Transverse colon (tissue), 4 donors: ENCODE measurements at regions not wholly inside any gene's neighbourhood (a gene's known extent, or its start where the extent isn't known, plus 50 kb on each side); places are given as distances from the start of the nearest gene placed in this dataset.
A peak's percentile ranks its signal among the peaks of the same experiment; 100 is the strongest.

Source experiments
- DNase-seq: peaks from one replicate; pipeline ENCODE4 v3.0.0-alpha.2; 2019
- H3K27ac ChIP-seq, 4 donors: fragments of 200-600 bp; sonication (generic); 2 replicates each; pipeline ENCODE4 v1.5.1; 2016 to 2018; ENCODE audit warnings: inconsistent platforms in 4 of 4
- H3K27me3 ChIP-seq: fragments of 200-600 bp; sonication (generic); 2 replicates; pipeline ENCODE4 v1.5.1; 2017; ENCODE audit warnings: inconsistent platforms
- H3K36me3 ChIP-seq, 4 donors: fragments of 200-600 bp; sonication (generic); 2 replicates each; pipeline ENCODE4 v1.5.1; 2017 to 2019; ENCODE audit warnings: inconsistent platforms in 4 of 4
- H3K4me1 ChIP-seq, 4 donors: fragments of 200-600 bp; sonication (generic); 2 replicates each; pipeline ENCODE4 v1.5.1; 2017 to 2020; ENCODE audit warnings: inconsistent platforms in 4 of 4
- H3K4me3 ChIP-seq, 4 donors: fragments of 200-600 bp; sonication (generic); 1 replicate in 1 of 4; 2 replicates in 3 of 4; pipeline versions ENCODE4 v1.5.1 to v1.6.1; 2017 to 2019; ENCODE audit warnings: inconsistent platforms in 4 of 4
- H3K9me3 ChIP-seq, 2 donors: fragments of 200-600 bp; sonication (generic); 2 replicates each; pipeline ENCODE4 v1.5.1; 2017 to 2019; ENCODE audit warnings: inconsistent platforms in 2 of 2
- CTCF ChIP-seq, 5 experiments: fragments of 200-600 bp in 3 of 5; fragments of 450-650 bp in 2 of 5; sonication (generic) in 3 of 5; IDR thresholded peaks; 1 replicate in 2 of 5; 2 replicates in 3 of 5; pipeline ENCODE4 v1.5.1; 2016 to 2017; ENCODE audit warnings: antibody characterized with exemption in 5 of 5, inconsistent platforms in 3 of 5, mild to moderate bottlenecking in 2 of 5, moderate library complexity in 1 of 5
- EP300 ChIP-seq: sonication (generic); formaldehyde crosslinking; IDR thresholded peaks from one replicate; pipeline ENCODE4 v1.6.1; 2017; ENCODE audit warnings: antibody characterized with exemption, low read depth
- POLR2A ChIP-seq: fragments of 450-650 bp; IDR thresholded peaks from one replicate; pipeline ENCODE4 v1.6.1; 2016; ENCODE audit warnings: antibody characterized with exemption, mild to moderate bottlenecking, moderate library complexity
- POLR2AphosphoS5 ChIP-seq, 3 donors: sonication (generic); formaldehyde crosslinking; IDR thresholded peaks; one replicate each; pipeline ENCODE4 v1.6.1; 2016; ENCODE audit warnings: antibody characterized with exemption in 3 of 3
- WGBS, 2 donors: methylation state at CpG; one replicate each; pipeline ENCODE4 v1.1.5; 2018; ENCODE audit warnings: low coverage in 1 of 2; 5-methylcytosine and 5-hydroxymethylcytosine counted together
- in situ Hi-C, 4 donors: fragments of 200-750 bp; cut with MboI; loops; one replicate each; pipeline versions ENCODE4 v1.15.0 to v1.15.1; 2017; ENCODE audit warnings: low sequenced_read_pairs in 3 of 4, low pct_ligation_motif_present in 1 of 4, low pct_unique_long_range_greater_than_20kb in 1 of 4
- intact Hi-C: fragments of 100-400 bp; cut with DNase I; formaldehyde crosslinking; loops from one replicate; pipeline ENCODE4 v1.15.1; 2023; ENCODE audit warnings: low total_unique reads

GRCh38 chr1:114032271-114033215 is 53.3 kb downstream of the OLFML3 start:
- no peak overlapping the region for H3K4me3 ChIP-seq

GRCh38 chr1:114033216-114033706 is 54.0 kb downstream of the OLFML3 start:
- intact Hi-C loops (no loop called here), in situ Hi-C loops (no loop called here)
- whole genome bisulfite sequencing, 2 donors, result 42 to 43% methylated on average over 4 to 5 of the region's 5 CpGs
- H3K4me3 ChIP-seq, result no peak overlapping the region
- no peaks in the 10 kb centered on the region for H3K36me3 ChIP-seq
- no peak for DNase-seq
- TF ChIP-seq CTCF (IDR thresholded peaks at IDR 0.05) (peak in 4 of 5 experiments; percentile 22 to 28 (median 26)), POLR2AphosphoS5 (IDR thresholded peaks at IDR 0.05) (no peak)
- no peaks in the 10 kb centered on the region for H3K4me1 ChIP-seq
- no peaks in the 10 kb centered on the region for H3K9me3 ChIP-seq
- H3K27ac ChIP-seq, result no peak overlapping the region
- H3K27me3 ChIP-seq, result no peaks in the 10 kb centered on the region

More at GRCh38 chr1:114032271-114033215, 53.3 kb downstream of the OLFML3 start:
- Histone ChIP-seq H3K36me3 (no peaks in the 10 kb centered on the region), H3K4me1 (no peaks in the 10 kb centered on the region), H3K27ac (no peak overlapping the region), H3K27me3 (no peaks in the 10 kb centered on the region), H3K9me3 (no peaks in the 10 kb centered on the region)
- intact Hi-C loops (no loop called here), in situ Hi-C loops (no loop called here)
- no peak for DNase-seq
- WGBS, 2 donors, result 70 to 73% methylated on average over 5 to 7 of the region's 7 CpGs
- TF ChIP-seq EP300 (no peak), POLR2A (no peak), POLR2AphosphoS5 (IDR thresholded peaks at IDR 0.05) (no peak), CTCF (IDR thresholded peaks at IDR 0.05) (no peak)

- no peaks in the 10 kb centered on the region for H3K36me3 ChIP-seq
- no peaks in the 10 kb centered on the region for H3K4me1 ChIP-seq
- in situ Hi-C loops (no loop called here), intact Hi-C loops (no loop called here)
- no peaks in the 10 kb centered on the region for H3K27me3 ChIP-seq
- TF ChIP-seq POLR2AphosphoS5 (IDR thresholded peaks at IDR 0.05), result no peak
- no peak for TF ChIP-seq EP300
- TF ChIP-seq CTCF (IDR thresholded peaks at IDR 0.05), result no peak
- TF ChIP-seq POLR2A, result no peak
- no peak for DNase-seq
- H3K27ac ChIP-seq, result no peak overlapping the region
- no peaks in the 10 kb centered on the region for H3K9me3 ChIP-seq
- 53 to 64% methylated on average over 2 of the region's 2 CpGs for WGBS, 2 donors
- H3K4me3 ChIP-seq, result no peak overlapping the region
Observed at GRCh38 chr1:114033961-114034360, 54.7 kb downstream of the OLFML3 start.

GRCh38 chr1:114034567-114035303 is 55.5 kb downstream of the OLFML3 start:
- H3K4me1 ChIP-seq, result no peaks in the 10 kb centered on the region
- WGBS, 2 donors, result 70 to 91% methylated on average over 7 to 8 of the region's 8 CpGs
- H3K4me3 ChIP-seq, result no peak overlapping the region
- H3K27me3 ChIP-seq, result no peaks in the 10 kb centered on the region
- DNase-seq, result no peak
- intact Hi-C loops (no loop called here), in situ Hi-C loops (no loop called here)
- no peaks in the 10 kb centered on the region for H3K9me3 ChIP-seq
- H3K36me3 ChIP-seq, result no peaks in the 10 kb centered on the region
- H3K27ac ChIP-seq, result no peak overlapping the region
- TF ChIP-seq EP300, result no peak
- no peak for TF ChIP-seq POLR2A
- no peak for TF ChIP-seq CTCF (IDR thresholded peaks at IDR 0.05)
- TF ChIP-seq POLR2AphosphoS5 (IDR thresholded peaks at IDR 0.05), result no peak
